GM04503 (cell line): ENCODE measurements at regions not wholly inside any gene's neighbourhood (a gene's known extent, or its start where the extent isn't known, plus 50 kb on each side); places are given as distances from the start of the nearest gene placed in this dataset.
A peak's percentile ranks its signal among the peaks of the same experiment; 100 is the strongest.
"Not testable (repeated sequence)": the region's sequence is repeated elsewhere in the genome, so short reads cannot be mapped to it uniquely, and the experiment has no call there.

Source experiments
- DNase-seq: peaks from one replicate; pipeline ENCODE4 v3.0.0-alpha.2; 2012; ENCODE audit warnings: low read depth

DNA sequence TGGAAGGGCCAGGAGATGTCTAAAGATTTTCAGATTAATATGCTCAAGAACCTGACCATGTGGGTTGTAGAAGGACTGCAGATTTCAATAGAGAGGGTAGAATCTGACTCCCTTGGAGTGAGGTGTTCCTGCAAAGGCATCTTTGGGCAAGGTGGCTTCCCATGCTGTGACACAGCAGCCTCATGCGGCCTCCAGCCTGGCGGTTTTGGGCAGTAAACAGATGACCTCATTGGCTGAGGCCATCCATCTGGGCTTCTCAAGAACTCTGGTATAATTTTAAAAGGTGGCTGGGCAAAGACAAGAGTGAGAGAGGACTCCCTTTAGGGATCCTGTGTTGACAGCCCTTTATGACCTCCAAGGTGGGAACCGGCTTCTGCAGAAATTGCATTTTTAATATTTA, 90.3 kb upstream of the ERCC6L2 start:
- DNase-seq: no peak

DNA sequence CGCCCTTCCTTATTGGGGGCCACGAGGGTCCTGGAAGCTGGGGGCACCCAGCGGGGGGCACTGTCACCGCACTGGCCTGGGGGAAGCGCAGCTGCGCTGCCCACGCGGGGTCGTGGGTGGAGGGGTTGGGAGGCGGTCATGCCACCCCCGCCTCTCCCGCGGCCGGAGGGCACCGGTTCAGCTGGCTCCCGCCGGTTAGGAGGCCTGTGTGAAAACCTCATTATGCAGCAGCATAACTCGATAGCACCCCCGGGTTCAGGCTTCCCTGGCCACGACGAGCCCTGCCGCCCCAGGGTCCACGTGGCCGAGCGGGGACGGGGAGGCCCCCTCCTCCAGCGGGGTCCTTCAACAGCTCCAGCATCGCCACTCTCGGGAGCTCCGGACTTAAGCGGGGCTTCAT, 91.2 kb upstream of the ERCC6L2 start:
- no peak for DNase-seq

DNA sequence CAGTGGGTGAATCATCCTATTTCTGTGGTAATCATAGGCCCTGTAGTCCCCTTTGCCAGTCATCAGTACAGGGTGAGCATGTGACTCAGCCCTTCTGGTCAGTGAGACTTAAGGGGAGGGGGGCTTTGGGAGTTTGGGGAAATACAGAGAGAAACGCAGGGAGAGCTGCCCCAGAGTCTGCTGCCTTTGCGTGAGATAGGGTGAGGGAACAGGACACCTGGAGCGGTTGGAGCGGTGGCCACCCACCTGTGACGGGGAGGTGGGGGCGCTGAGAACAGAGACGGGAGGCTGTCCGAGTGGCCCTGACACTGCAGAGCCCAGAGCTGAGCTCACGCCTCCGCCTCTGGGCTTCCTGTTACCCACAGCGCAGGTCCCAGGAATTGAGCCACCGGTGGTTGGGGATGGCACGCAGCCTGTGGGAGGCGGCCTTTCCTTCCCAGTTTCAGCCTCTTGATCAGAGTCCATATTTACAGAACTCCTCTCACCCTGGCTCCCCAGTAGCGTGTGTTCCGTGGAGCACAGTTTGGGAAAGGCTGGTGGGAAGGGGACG, 92.0 kb upstream of the ERCC6L2 start:
- DNase-seq: no peak

DNA sequence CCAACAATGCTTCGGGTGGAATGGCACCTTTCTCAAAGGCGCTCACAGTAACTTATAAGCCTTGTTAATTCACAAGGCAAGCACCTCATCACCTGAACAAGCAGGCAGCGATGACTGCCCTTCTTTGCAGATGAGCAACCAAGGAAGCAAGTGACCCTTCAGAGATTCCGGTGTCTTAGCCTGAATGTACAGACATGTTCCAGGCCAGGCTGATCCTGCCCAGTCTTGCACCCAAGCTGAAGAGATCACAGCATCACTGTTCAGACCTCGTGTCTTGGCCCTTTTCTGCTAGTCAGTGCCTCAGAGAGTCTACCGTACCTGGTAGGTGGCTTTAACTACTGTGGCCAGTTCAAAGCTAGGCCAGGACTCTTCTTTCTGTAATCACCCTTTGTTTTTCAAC, 94.7 kb upstream of the ERCC6L2 start:
- DNase-seq: no peak

DNA sequence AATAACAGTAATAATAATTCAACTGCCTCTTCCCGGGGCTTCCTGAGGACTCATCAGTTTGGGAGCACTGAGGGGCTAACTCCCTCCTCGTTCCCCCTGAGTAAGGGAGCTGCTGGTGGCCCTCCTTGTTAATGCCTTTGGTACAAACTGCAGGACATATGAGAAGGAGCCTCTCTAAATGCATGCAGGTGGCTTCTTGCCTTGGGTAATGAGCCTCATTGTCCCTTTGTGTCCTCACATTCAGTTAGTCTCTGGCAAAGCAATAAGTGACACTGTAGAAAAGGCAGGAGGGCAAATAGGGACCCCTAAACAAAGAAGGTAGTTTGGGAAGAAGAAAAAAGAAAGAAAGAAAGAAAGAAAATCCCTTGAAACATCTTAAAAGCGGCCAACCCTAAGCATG, 95.4 kb upstream of the ERCC6L2 start:
- no peak for DNase-seq

DNA sequence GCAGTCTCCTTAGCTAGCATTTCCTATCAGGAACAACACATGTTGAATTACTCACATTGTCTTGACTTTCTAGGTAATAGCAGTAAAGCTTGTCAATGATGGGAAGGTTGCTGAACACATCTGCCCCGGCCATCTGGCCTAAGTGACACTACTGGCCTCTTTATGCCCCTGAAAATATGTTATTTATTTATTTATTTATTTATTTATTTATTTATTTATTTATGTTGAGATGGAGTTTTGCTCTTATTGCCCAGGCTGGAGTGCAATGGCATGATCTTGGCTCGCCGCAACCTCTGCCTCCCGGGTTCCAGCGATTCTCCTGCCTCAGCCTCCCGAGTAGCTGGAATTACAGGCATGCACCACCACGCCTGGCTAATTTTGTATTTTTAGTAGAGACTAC, 95.9 kb upstream of the ERCC6L2 start:
- not testable (repeated sequence) for DNase-seq

DNA sequence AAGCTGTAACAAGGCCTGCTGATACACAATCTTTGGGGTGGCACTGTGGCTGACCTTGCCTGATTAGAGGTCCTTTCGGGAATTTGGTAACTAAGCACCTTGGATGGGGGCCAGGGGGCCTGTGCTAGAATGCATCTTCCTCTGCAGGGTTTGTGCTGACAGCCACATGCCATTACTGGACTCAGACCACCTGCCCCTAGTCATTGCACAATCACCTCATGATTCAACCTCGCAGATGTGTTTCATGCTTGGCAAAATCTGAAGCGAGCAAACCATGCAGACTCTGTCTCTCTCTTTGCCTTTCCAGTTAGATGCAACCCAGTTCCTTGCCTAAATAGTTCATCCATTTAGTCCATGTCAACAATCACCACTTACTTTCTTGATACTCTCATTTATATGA, 96.5 kb upstream of the ERCC6L2 start:
- DNase-seq: peak; percentile 34

DNA sequence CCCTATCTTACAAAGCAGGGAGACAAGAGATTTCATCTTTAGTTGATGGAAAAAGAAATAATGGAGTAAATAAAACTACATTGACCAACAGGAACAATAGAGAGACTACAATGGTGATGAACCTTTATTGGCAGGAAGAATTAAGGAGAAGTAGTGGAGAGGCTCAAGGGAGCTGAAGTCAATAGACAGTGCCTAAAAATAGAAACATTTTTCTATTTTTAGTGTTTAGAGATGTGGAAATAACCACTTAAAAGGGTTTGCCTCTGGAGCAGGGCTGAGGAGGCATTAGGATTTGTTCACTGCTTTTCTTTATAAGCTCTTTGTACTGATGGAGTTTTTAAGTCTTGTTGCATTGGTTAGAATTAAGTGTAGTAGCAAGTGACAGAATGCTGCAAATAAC, 98.4 kb upstream of the ERCC6L2 start:
- no peak for DNase-seq

DNA sequence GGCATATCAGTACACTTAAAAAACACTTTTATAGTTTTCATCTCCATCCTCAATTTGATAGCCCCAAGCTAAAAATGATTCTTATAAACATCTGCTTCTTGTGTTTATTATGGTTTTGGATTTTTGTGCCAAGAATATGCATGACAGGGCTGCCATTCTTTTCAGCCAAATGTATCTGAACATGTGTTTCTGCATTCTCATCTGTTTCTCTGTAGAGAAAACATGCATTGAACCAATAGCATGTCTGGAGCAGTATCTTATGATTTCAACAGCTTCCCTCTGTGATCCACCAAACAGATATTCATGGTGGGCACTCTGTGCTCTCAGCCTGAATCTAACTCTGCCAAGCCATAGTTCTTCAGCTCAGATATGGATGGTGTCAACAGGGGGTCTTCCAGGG, 99.3 kb upstream of the ERCC6L2 start:
- DNase-seq: no peak

DNA sequence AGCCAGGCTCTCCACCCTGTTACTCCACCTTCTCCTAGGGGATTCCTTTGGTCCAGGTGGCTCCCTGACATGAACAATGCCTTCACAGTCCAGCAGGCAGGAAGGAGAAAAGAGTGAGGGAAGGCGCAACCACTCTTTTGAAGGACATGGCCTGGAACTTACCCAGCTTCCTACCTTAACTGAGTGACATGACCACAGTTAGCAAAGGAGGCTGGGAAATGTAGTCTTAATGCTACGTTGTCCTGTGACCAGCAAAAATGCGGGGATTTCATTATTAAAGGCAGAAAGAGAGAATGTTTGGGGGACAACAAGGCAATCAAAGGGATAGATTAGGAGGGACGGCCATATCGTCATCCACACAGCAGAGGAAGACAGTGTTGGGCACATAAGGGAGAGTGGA, 100.3 kb upstream of the ERCC6L2 start:
- no peak for DNase-seq

DNA sequence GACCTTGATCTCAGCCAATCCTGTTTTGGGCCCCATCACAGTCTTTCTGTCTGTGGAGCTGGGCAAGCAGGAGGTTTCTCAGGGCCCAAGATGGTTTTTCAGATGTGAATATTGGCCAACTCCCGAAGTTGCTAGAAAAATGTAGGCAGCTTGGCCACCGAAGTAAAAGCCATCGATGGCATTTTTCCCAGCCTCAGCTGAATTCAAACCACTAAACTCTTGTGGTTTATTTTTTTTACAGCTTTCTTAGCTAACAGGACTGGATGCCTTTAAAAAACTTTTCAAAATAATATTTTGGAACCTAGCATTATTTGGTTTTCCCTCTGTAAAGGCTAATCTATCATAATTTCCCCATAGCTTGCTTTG, 102.5 kb upstream of the ERCC6L2 start:
- peak; percentile 70 for DNase-seq

DNA sequence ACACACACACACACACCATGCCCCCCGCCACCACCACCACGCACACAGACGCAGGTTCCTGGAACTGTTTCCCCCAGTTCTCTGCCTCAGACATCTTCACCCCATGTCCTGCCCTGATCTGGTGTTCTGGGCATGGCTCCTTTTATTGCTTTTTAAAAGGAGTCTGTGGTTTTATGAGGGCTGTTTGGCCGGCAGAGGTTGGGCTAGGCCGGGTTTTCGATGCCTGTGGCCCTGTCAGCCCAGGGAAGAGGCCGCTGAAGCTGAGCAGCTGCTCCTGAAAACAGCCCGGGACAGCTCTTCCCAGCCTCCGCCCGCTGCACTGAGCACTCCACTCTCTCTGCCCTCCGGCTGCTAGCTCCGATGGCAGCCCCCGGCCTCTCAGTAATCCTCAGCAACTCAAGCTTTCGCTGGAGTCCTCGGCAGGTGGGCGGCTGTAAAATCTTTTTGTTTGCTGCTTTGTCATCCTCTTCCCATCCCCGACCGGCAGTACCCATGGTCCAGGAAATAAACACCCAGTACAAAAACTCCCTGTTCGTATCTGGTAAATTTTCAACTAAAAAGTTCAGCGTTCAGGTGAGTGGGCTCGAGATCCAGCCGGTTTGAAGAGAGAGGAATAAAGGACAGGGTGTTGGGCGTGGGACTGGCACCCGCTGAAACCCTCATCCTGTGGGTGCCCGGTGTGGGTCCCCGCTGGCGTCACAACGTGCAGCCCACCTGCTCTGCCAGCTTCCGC, 103.0 kb upstream of the ERCC6L2 start:
- DNase-seq: no peak

DNA sequence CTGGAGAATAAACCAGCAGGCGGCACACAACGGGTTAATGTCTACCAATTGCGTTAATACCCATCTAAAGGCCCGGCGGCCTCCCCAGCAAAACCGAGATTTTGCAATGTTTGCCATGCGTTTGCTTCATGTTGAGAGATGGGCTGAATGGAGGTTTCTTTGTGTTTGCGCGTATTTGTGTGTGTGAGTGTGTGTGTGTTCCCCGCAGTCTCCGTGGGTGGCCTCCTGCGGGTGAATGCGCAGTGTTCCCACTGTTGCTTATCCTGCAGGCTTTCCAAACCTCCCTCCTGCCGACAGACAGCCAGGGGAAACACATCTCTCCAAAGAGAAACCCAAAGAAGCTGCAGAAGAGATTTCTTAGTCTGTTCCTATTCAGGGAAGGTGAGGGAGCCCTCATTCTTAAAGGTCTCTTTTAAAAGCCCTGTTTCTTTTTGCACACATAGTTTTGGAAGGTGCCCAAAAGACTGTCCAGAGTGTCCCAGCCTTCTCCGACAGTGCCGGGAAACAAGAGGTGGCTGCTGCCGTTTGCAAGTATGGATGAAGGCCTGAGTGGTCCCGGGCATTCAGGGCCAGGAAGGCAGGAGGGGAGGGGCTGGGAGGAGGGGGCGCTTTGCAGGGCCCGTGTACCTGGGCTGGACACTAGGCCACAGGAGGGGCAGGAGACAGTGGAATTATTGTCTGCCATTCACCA, 103.8 kb upstream of the ERCC6L2 start:
- DNase-seq: no peak

DNA sequence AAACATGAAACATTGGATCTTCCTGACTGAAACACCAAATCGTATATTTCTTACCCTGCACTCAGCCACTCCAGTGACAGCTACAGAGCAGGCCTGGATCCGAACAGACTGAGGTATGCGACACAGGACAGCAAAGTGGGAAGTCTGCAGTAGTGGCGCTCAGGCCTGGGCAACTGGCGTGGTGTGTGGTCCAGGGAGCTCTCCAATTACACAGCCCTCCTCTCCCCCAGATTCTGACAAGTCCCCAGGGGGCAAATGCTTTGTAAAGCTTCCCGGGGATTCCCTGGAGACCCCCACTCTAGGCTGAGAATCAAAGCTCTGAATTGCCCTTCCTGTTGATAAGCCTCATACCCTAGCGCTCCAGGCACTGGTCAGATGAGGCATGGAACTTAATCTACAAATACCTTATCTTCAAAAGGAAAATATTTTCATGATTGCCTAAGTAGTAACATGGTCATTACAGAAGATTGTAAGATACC, 104.8 kb upstream of the ERCC6L2 start:
- no peak for DNase-seq

DNA sequence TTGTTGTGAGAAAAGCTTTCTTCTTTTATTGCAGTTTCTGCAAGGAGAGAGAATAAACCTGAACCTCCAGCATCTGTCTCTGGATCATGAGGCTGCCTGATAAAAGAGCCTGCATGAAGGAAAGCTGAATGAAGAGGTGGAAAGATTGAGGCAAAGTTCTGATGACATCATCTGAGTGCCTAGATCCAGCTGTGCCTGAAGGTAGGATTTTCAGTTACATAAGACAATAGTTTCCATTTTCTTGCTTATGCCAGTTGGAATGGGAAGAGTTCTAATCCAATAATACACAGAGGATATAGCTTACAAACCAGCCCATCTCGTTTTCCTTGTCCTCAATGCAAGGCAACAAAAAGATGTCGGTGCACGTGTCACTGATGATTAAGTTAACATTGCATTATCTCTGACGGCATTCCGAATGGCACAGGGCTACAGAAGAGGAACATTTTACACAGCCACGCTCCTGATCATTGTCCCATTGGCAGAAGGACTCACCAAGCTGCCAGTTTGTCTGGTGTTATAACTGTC, 105.5 kb upstream of the ERCC6L2 start:
- DNase-seq: no peak

DNA sequence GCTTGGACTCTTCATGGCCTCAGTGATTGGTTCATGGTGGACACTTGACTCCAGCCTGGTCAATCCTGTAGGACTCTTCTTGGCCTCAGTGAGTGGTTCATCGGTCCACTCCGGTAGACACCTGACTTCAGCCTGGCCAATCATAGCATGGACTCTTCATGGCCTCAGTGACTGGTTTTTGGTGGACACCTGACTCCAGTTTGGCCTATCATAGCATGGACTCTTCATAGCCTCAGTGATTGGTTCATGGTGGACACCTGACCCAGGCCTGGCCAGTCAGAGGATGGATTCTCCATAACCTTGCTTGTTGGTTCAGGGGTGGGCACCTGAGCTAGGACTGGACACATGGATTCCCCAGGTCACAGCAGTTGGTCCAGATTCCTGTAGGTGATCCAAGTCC, 106.0 kb upstream of the ERCC6L2 start:
- no peak for DNase-seq

DNA sequence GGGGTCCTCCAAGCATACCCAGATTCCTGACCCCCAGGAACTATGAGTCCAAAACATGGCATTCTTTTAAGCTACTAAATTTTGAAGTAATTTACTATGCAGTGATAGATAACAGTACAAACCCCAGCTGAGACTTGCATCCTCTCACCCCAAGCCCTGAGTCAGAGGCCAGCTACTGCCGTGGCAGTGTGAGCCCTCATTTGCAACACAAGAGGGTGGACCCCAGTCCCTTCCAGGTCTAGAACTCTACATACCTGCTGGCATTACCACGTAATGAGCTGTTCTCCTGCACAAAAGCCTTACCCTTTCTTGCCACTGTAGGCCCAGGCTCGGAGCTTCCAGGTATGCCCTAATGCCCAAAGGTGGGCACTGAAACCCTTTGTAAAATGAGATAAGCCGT, 108.6 kb upstream of the ERCC6L2 start:
- DNase-seq: no peak

DNA sequence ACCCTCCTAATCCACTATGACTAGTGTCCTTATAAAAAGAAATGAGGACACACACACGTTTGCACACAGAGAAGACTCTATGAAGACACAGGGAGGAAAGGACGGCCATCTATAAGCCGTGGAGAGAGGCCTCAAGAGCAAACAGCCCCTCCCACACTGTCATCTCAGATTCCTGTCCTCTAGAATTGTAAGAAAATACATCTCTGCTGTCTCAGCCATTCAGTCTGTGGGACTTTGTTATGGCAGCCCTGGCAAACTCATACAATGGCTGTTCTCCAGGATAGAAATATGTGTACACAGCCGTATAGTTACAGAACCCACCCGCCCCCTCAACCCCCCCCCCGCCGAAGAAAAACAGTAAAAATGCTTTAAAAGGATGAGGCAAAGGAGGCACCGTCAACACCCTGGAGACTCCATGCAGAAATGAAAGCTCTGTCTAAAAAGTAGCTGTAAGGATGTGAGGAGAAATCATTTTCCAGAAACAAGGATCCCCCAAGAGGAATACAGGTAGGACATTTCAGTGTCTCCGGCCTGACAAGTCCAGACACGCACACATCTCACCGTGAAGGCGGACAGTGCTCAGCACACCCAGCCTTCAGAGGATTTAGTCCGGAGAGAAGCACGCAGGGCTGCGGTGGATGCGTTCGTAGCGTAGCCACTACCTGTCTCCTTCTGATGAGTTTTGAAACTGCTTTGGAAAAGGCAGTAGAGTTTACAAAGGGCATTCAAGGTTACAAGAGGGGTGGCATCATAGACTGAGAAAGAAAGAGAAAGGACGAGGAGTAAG, 110.8 kb upstream of the ERCC6L2 start:
- no peak for DNase-seq

DNA sequence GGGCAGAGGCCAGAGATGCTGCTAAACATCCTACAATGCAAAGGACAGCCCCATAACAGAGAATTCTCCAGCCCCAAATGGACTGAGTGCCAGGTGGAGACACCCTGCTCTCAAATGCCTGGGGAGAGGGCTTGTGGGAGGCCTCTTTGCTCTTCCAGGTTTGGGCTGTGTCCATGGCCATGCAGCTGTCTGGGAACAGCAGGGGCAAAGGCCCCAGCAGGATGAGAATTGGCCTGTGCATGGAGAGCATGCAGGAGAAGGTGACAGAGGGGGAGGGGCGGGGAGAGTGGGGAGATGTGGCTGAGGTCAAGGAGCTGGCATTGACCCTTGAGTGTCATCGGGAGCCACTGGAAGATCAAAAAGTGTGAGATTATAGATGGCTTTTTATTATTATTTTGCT, 111.5 kb upstream of the ERCC6L2 start:
- no peak for DNase-seq

DNA sequence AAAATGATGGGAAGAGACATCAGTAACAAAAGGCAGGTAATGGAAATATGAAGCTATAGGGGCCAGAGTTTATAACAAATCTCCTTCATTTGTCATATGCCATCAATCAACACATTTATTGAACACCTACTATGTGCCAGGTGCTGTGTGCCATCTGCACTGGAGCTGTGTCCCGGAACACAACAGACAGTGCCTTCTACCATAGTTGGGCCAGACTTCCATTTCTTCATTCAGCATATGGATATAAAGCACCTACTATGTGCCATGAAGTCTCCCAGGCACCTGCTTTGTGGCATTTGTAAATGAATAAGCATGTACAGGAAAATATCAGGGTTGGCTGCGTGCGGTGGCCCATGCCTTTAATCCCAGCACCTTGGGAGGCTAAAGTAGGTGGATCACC, 112.5 kb upstream of the ERCC6L2 start:
- DNase-seq: no peak

DNA sequence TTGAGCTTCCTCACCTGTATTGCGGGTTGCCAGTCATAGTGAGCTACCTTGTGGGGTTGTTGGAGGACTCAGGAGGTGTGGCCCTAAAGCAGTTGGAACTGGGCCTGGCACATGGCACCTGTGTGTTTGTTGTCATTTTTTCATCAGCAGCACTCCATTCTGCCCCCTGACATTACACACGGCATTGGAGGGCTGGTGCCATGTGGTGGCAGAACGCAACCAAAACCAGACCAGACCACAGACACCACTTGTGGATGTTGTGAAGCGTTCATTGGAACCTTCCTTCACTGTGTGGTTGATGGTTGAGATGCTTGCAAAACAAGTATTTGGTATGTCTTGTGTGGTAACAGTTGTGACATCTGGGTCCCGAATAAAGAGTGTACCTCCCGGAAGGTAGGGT, 113.2 kb upstream of the ERCC6L2 start:
- no peak for DNase-seq

DNA sequence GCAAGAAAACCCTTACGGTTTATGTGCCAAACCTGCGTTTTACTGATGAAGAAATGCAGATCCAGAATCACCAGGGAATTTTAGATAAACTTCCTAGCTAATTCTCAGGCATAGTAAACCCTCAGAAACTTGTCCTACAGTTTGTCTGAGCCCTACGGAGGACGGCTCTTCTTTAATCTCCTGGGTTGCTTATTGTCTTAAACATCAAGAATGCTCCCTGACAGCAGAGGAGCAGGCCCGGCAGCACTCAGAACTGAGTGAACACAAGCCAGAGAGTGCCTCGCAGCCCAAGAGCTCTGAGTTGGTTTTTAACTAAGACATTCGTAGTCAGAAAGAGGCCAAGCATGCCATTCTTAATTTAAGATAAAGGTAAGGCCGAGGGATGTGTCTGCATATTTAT, 114.7 kb upstream of the ERCC6L2 start:
- no peak for DNase-seq

DNA sequence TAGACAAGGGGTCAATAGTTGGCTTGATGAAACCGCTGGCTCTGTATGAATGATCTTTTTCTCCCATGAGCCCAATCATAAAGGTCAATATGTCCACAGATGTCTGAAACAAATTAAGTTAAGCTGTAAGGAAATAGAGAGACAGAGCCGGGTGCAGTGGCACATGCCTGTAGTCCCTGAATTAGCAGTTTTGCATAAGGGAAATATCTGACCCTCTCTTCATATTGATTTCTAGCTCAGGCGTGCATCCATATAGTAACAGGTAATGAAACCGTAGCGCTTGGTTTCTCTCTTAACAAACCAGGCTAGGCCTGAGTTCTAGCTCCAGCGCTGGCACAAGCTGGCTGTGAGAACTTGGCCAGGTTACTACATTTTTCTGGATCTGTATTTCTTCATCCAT, 118.1 kb upstream of the ERCC6L2 start:
- DNase-seq: no peak
